HepG2 (cell line): ENCODE measurements at regions not wholly inside any gene's neighbourhood (a gene's known extent, or its start where the extent isn't known, plus 50 kb on each side); places are given as distances from the start of the nearest gene placed in this dataset.
A peak's percentile ranks its signal among the peaks of the same experiment; 100 is the strongest.

Source experiments
- ATAC-seq: fragments of 200-7000 bp; cut with Tn5 transposase; 3 replicates; pipeline ENCODE4 v1.9.1; 2020; ENCODE audit warnings: mild to moderate bottlenecking, moderate library complexity
- BruUV-seq: library from RNA; stranded (reverse); fragments of 400-500 nt; replicated peaks from 2 replicates; lab custom pipeline; 2021; lab: Mats Ljungman, UMichigan
- CTCF ChIA-PET: fragments of 300-600 bp; formaldehyde crosslinking; extraction: SDS; loops from one replicate; lab custom pipeline; 2021; ENCODE audit warnings: low total read pairs, inconsistent platforms, low intra/inter-chr PET ratio; lab: Yijun Ruan, JAX
- POLR2A ChIA-PET: fragments of 350-600 bp; sonication (Branson Sonifier 250); formaldehyde crosslinking; loops from one replicate; lab custom pipeline; 2020; ENCODE audit warnings: antibody characterized with exemption, inconsistent platforms; lab: Yijun Ruan, JAX
- DNase-seq: peaks from one replicate; pipeline ENCODE4 v3.0.0-alpha.2; 2015; ENCODE audit warnings: low spot score
- FAIRE-seq: peaks from 3 replicates; lab custom pipeline; 2011; peaks lifted over from hg19 to GRCh38; lab: Jason Lieb, UNC
- H2AFZ ChIP-seq: one replicate; pipeline ENCODE4 v1.6.1; 2011; ENCODE audit warnings: low read length, inconsistent platforms
- H3K27ac ChIP-seq: fragments of 300-600 bp; 3 replicates; pipeline ENCODE4 v1.8.0; 2011; ENCODE audit warnings: mixed run types, mild to moderate bottlenecking, mixed read lengths, low read length, inconsistent platforms; ENCODE audit not compliant: insufficient read depth; ENCODE audit errors: extremely low read length
- H3K27me3 ChIP-seq, 2 experiments: fragments of 200-600 bp in 1 of 2; 2 replicates in 1 of 2; 3 replicates in 1 of 2; pipeline versions ENCODE4 v1.6.0 to v1.8.0; 2011; ENCODE audit warnings: low read length in 2 of 2, mild to moderate bottlenecking in 2 of 2, moderate library complexity in 2 of 2, inconsistent platforms in 1 of 2; ENCODE audit not compliant: insufficient read depth in 2 of 2, control insufficient read depth in 1 of 2
- H3K36me3 ChIP-seq, 2 experiments: fragments of 200-600 bp in 1 of 2; replicated peaks in 1 of 2; 2 replicates in 1 of 2; 3 replicates in 1 of 2; pipeline versions ENCODE4 v1.5.1 to v1.8.0; 2011; ENCODE audit warnings: low read length in 2 of 2, inconsistent platforms in 1 of 2; ENCODE audit not compliant: insufficient read depth in 2 of 2, control insufficient read depth in 1 of 2
- H3K4me1 ChIP-seq: 2 replicates; pipeline ENCODE4 v1.5.1; 2012; ENCODE audit warnings: low read length, inconsistent platforms; ENCODE audit not compliant: insufficient read depth
- H3K4me2 ChIP-seq: 2 replicates; pipeline ENCODE4 v1.6.0; 2011; ENCODE audit warnings: low read depth, low read length, inconsistent platforms
- H3K4me3 ChIP-seq, 3 experiments: fragments of 200-600 bp in 1 of 3; sonication (generic), shearing (Covaris generic) in 1 of 3; replicated peaks in 1 of 3; 2 replicates each; pipeline ENCODE4 v1.5.1; 2011 to 2016; ENCODE audit warnings: low read length in 3 of 3, inconsistent platforms in 2 of 3, low read depth in 2 of 3, mild to moderate bottlenecking in 2 of 3, control low read depth in 1 of 3, mixed read lengths in 1 of 3; ENCODE audit not compliant: insufficient read depth in 1 of 3
- H3K79me2 ChIP-seq: one replicate; pipeline ENCODE4 v1.6.1; 2011; ENCODE audit warnings: low read length, inconsistent platforms; ENCODE audit not compliant: insufficient read depth
- H3K9ac ChIP-seq: 2 replicates; pipeline ENCODE4 v1.6.0; 2011; ENCODE audit warnings: mild to moderate bottlenecking, low read depth, low read length, inconsistent platforms; ENCODE audit not compliant: insufficient read depth
- H3K9me3 ChIP-seq: 2 replicates; pipeline ENCODE4 v1.5.1; 2012; ENCODE audit warnings: mild to moderate bottlenecking, low read length
- H4K20me1 ChIP-seq: 2 replicates; pipeline ENCODE4 v1.6.0; 2011; ENCODE audit warnings: inconsistent platforms, mild to moderate bottlenecking, low read length, moderate library complexity; ENCODE audit not compliant: insufficient read depth
- AHR ChIP-seq: IDR thresholded peaks from 2 replicates; pipeline ENCODE4 v1.6.1; 2018; ENCODE audit warnings: missing genetic modification reagents, missing compliant biosample characterization
- BRD4 ChIP-seq: sonication (generic); formaldehyde crosslinking; IDR thresholded peaks from 2 replicates; pipeline ENCODE4 v1.4.0; 2020; ENCODE audit warnings: missing genetic modification reagents
- CCDC6 ChIP-seq: sonication (generic); formaldehyde crosslinking; IDR thresholded peaks from 2 replicates; pipeline ENCODE4 v1.8.1; 2022; ENCODE audit warnings: mild to moderate bottlenecking, missing genetic modification reagents, moderate library complexity
- MAFF ChIP-seq: IDR thresholded peaks from 2 replicates; pipeline ENCODE4 v1.6.1; 2011; ENCODE audit warnings: low read depth, low read length, improper control_type of control experiment
- MAFK ChIP-seq, 2 experiments: IDR thresholded peaks in 1 of 2; conservative IDR thresholded peaks in 1 of 2; 2 replicates each; pipeline ENCODE4 v1.6.1; 2011; ENCODE audit warnings: improper control_type of control experiment in 2 of 2, low read length in 2 of 2
- ZNF292 ChIP-seq: sonication (generic); formaldehyde crosslinking; IDR thresholded peaks from 2 replicates; pipeline ENCODE4 v1.8.1; 2022; ENCODE audit warnings: mild to moderate bottlenecking, low read depth, missing genetic modification reagents, borderline replicate concordance
- ZNF609 ChIP-seq: sonication (generic); formaldehyde crosslinking; IDR thresholded peaks from 2 replicates; pipeline ENCODE4 v1.4.0; 2020; ENCODE audit warnings: mild to moderate bottlenecking, missing genetic modification reagents, borderline replicate concordance
- ZNF746 ChIP-seq: sonication (generic); formaldehyde crosslinking; IDR thresholded peaks from 2 replicates; pipeline ENCODE4 v1.8.0; 2022; ENCODE audit warnings: mild to moderate bottlenecking, missing genetic modification reagents
- WGBS: methylation state at CpG from one replicate; pipeline ENCODE4 v1.1.6; 2017; ENCODE audit warnings: low lambda C conversion rate; 5-methylcytosine and 5-hydroxymethylcytosine counted together
- in situ Hi-C: cut with HindIII; loops from 2 replicates; pipeline ENCODE4 v1.10.0; 2017; ENCODE audit warnings: low pct_unique_long_range_greater_than_20kb; ENCODE audit not compliant: extremely low pct_ligation_motif_present
- intact Hi-C: fragments of 100-400 bp; cut with micrococcal nuclease; formaldehyde crosslinking; loops from one replicate; pipeline ENCODE4 v1.10.0; 2022; ENCODE audit not compliant: unreplicated experiment

GRCh38 chr4:85260064-85260463, 214.9 kb upstream of the ARHGAP24 start:
- Histone ChIP-seq H2AFZ (no peak overlapping the region), H3K4me2 (no peak overlapping the region), H3K4me1 (no peaks in the 10 kb centered on the region), H3K36me3 (no peaks in the 10 kb centered on the region), H4K20me1 (no peaks in the 10 kb centered on the region), H3K27me3 (no peaks in the 10 kb centered on the region), H3K4me3 (no peak overlapping the region), H3K79me2 (no peaks in the 10 kb centered on the region), H3K27ac (no peak overlapping the region), H3K9me3 (no peaks in the 10 kb centered on the region), H3K9ac (no peak overlapping the region)
- no TSS peak for BruUV-seq
- FAIRE-seq (no peak), ATAC-seq (no peak), DNase-seq (no peak)
- TF ChIP-seq CCDC6 (CRISPR knock-in tag) (no peak), MAFK (conservative IDR thresholded peaks at IDR 0.05 in 1 of 2, IDR thresholded peaks at IDR 0.05 in 1 of 2; ENCODE audit: low read length in 2 of 2) (peak in 1 of 2 experiments; percentile 48; a peak in 2 of 4 replicates), ZNF746 (no peak), ZNF292 (CRISPR knock-in tag) (no peak), MAFF (peak; percentile 13; the same call in 1 of the 2 replicates), ZNF609 (CRISPR knock-in tag) (no peak), BRD4 (no peak), AHR (no peak)
- in situ Hi-C loops = no loop called here
- POLR2A ChIA-PET = no interaction called here
- WGBS = 0% methylated on average over 1 of the region's 1 CpG
- intact Hi-C loops = no loop called here
- CTCF ChIA-PET = no interaction called here
